GM20000 (cell line): ENCODE measurements at regions not wholly inside any gene's neighbourhood (a gene's known extent, or its start where the extent isn't known, plus 50 kb on each side); places are given as distances from the start of the nearest gene placed in this dataset.

Experiments used
- DNase-seq: peaks from one replicate; pipeline ENCODE4 v3.0.0; 2012; ENCODE audit warnings: low spot score
- TF ChIP-seq, protein P1 (sequence below): IDR thresholded peaks from 2 replicates; pipeline ENCODE4 v1.5.1; 2012; ENCODE audit warnings: mild to moderate bottlenecking, control low read depth; ENCODE audit errors: extremely low read depth, missing control alignments

DNA sequence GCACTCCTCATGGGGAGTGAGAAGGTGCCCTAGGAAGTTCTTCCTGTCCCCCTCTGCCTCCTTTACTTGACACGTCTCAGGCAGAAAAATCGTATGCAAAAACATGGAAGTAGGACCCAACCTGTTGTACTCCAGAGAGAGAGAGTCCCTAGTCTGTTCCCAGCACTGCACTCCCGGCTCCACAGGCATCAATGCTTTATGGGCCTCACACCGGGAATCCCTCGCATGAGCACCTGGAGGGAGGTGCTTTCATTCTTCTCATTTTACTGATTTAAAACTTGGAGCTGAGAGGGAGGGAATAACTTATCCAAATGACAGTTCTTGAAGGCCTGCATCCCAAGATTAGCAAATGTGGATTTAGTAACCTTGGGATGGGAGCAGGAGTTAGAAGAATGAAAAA is 1101.4 kb downstream of the BCL11B start:
- DNase-seq = no peak
- TF ChIP-seq, protein P1, sequence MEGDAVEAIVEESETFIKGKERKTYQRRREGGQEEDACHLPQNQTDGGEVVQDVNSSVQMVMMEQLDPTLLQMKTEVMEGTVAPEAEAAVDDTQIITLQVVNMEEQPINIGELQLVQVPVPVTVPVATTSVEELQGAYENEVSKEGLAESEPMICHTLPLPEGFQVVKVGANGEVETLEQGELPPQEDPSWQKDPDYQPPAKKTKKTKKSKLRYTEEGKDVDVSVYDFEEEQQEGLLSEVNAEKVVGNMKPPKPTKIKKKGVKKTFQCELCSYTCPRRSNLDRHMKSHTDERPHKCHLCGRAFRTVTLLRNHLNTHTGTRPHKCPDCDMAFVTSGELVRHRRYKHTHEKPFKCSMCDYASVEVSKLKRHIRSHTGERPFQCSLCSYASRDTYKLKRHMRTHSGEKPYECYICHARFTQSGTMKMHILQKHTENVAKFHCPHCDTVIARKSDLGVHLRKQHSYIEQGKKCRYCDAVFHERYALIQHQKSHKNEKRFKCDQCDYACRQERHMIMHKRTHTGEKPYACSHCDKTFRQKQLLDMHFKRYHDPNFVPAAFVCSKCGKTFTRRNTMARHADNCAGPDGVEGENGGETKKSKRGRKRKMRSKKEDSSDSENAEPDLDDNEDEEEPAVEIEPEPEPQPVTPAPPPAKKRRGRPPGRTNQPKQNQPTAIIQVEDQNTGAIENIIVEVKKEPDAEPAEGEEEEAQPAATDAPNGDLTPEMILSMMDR = no peak

DNA sequence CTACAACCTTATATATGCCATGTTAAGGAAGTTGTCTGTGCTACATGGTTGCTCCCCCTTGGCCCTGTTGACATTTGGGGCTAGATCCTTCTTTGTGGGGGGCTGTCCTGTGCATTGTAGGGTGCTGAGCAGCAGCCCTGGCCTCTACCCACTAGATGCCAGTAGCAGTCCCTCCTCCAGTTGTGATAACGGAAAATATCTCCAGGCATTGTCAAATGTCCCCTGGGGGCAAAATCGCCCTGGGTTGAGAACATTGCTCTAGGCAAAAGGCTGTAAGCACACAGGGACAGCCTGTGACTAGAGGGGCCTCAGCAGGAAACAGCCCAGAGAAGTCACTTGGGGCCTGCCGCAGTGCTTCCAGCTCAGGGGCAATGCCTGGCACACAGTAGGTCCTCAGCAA is 1100.3 kb downstream of the BCL11B start:
- no peak for DNase-seq
- TF ChIP-seq, protein P1 = no peak

DNA sequence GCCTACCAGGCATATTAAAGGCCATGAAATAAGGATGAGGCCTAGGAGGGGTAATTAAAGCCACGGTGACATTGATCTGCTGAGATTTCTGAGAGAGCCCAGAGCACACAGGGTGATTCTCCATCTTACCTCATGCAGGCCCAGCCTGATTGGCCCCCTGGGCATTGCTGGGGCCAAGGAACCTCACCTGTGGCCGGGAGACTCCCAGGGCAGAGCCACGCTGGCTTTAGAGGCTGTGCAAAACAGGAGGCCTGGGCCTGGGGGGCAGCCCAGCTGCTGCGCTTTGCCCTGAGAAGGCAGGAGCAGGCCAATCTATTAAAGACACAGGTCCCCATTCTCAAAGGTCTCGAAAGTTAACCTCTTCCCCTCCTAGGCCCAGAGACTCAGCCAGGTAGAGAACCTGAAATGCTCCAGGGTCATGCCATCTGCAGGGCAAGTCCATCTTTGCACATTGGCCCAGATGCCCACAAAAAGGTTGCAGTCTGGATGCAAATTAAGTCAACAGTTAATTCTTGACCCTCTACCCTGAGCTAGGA is 1099.7 kb downstream of the BCL11B start:
- DNase-seq = no peak
- TF ChIP-seq, protein P1 = no peak

DNA sequence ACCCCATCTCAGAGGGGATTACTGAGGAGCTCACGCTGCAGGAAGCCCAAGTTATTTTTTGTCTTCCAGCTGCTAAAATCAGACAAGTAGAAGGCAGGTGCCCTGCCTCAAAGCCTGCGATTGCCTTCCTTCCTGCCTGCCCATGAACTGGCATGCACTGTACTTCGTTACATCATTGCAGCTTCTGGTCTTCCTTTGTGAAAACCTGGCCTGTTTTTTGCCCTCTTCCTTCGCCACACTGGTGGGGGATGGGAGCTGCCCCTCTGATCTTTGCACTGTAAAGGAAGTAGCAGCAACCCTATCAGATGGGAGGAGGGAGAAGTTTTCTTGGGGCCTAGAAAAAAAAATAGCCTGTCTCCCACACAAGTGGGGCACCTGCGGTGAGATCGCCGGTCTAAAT is 1098.7 kb downstream of the BCL11B start:
- no peak for DNase-seq
- TF ChIP-seq, protein P1 = no peak

DNA sequence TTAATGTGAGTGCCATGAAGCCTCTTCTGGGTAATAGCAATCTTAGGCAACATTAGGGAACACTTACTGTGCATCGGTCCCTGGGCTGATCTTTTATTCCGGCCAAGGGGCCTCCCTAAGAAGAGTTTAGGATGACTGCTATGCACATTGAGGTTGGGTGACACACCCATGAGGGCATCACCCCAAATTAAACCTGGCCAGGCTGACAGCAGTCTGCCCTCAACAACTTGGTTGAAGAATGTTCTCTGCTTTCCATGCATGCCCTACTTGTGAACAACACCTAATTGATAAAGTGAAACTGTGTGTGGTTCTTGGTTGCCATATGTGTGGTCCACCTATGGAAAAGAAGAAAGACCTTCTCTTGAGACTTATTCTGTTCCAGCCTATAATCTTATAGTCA is 1098.0 kb downstream of the BCL11B start:
- DNase-seq = no peak
- TF ChIP-seq, protein P1 = no peak

DNA sequence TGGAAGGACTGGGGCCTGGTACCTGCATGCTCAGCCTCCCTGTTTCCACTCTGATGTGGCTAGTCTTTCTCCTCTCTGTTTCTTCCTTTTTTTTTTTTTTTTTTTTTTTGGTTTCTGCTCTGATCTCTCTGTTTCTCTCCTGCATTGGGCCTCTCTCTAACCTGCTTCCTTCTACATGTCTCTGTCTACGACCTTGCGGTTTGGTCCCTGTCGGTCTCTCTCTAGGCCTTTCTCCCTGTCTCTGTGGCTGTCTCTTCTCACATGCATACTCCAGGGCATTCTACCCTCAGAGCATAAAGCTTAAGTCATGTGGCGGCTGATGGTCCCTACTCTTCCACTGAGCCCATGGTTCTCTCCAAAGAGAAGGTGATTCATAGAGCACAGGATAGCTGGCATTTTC is 1096.6 kb downstream of the BCL11B start:
- TF ChIP-seq, protein P1 = no peak
- DNase-seq = no peak

DNA sequence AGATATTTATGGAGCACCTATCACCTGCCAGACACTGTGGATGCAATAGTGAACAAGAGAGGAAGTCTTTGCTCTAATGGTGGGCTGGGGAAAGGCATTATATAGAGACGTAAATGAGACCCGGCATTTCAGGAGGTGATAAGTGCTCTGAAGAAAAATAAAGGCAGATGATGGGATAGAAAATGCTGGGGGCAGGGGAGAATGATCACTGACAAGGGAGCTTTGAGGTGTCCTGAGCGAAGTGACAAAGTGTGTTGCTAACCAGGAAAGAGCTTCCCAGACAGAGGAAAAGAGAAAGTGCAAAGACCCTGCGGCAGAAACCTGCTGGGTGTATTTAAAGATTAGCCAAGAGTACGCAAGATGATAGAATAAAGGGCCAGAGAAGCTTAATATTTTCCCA is 1096.1 kb downstream of the BCL11B start:
- TF ChIP-seq, protein P1 = no peak
- no peak for DNase-seq
